T1000 (cell line): ENCODE measurements at regions not wholly inside any gene's neighbourhood (a gene's known extent, or its start where the extent isn't known, plus 50 kb on each side); places are given as distances from the start of the nearest gene placed in this dataset.
"Not testable (repeated sequence)": the region's sequence is repeated elsewhere in the genome, so short reads cannot be mapped to it uniquely, and the experiment has no call there.

Experiments used
- DNase-seq: peaks from one replicate; lab custom pipeline; 2025; ENCODE audit warnings: mixed read lengths; lab: John Stamatoyannopoulos, UW

DNA sequence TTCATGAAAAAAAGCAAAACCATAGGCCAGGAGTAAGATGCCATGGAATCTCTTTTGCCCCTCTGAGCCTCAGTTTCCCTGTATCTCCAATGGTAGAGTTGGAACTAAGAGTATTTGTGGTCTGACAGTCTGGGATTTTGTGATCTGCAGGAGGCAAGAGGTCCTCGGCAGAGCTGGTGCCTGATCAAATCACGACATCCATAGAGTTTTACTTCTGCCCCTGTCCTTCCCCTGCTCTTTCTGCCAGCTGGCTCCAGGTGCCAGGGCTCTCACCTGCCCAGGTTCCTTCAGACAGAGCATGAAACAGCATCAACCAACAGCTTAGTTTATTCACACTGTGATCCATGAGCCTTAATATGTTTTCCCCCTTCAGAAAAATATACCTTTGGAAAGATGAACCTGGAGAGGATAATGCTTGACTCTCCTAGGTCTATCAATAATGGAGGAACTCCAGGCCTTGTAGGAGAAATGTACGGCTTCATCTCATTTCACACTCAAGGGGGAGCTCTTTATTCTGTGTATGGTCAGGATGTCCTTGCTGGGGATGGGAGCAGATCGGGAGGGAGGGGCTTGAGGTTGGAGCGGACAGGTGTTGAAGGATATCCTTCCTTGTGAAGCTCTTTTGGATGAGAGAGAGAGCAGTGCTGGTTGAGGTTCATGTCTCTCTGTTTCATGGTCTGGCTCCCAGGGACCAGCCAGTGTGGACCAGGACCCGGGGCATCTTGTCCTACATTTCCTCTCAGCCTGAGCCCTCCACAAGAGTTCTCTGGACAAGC lies 309.9 kb downstream of the RPLP1 start:
- DNase-seq = no peak

DNA sequence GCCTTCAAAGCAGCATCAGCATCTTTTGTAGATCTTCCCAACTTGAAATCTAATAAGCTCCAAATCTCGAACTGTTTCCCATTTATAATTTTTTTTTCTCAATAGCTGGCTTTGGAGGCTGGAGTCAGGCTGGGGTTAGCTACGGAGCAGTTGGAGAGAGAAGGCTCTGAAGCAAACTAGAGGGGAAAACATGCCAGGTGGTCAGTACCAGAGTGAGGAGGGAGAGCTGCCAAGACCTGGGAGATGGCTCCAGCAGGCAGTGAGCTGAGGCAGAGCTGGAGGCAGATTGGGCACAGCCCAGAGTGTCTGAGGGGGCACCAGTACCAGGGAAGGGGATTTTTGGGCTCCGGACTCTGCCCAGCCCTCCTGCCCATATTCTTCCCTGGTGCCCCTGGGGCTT lies 311.2 kb downstream of the RPLP1 start:
- no peak for DNase-seq

DNA sequence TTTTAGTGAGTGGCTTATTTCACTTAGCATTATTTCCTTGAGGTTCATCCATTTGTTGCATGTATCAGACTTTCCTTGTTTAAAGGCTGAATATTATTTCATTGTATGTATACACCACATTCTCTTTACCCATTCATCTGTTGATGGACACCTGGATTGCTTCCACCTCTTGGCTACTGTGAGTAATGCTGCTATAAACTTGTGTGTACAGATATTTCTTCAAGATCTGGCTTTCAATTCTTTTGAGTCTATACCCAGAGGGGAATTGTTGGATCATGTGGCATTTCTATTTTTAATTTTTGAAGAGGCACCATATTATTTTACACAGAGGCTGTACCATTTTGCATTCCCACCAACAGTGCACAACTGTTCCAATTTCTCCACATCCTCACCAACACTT lies 313.5 kb downstream of the RPLP1 start:
- DNase-seq = no peak

DNA sequence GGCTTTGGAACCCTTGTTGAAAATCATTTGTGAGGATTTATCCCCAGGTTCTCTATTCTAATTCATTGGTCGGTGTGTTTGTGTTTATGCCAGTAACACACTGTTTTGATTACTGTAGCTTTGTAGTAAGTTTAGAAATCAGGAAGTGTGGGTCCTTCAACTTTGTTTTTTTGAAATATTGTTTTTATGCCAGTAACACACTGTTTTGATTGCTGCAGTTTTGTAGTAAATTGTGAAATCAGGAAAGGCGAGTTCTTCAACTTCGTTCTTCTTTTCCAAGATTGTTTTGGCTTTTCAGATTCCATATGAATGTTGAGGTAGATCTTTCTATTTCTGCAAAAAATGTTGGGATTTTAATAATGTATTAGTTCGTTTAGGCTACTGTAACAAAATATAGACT lies 314.6 kb downstream of the RPLP1 start:
- DNase-seq = no peak

DNA sequence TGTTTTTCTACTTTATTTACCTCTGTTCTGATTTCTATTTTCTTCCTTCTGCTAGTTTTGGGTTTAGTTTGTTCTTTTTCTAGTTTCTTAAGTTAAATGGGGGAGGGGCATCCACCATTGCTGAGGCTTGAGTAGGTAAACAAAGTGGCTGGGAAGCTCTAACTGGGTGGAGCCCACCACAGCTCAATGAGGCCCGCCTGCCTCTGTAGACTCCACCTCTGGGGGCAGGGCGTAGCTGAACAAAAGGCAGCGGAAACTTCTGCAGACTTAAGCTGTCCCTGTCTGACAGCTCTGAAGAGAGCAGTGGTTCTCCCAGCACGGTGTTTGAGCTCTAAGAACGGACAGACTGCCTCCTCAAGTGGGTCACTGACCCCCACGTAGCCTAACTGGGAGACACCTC lies 316.7 kb downstream of the RPLP1 start:
- DNase-seq = not testable (repeated sequence)

DNA sequence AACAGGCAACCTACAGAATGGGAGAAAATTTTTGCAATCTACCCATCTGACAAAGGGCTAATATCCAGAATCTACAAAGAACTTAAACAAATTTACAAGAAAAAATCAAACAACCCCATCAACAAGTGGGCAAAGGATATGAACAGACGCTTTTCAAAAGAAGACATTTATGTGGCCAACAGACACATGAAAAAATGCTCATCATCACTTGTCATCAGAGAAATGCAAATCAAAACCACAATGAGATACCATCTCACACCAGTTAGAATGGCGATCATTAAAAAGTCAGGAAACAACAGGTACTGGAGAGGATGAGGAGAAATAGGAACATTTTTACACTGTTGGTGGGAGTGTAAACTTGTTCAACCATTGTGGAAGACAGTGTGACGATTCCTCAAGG lies 321.6 kb downstream of the RPLP1 start:
- DNase-seq = not testable (repeated sequence)

DNA sequence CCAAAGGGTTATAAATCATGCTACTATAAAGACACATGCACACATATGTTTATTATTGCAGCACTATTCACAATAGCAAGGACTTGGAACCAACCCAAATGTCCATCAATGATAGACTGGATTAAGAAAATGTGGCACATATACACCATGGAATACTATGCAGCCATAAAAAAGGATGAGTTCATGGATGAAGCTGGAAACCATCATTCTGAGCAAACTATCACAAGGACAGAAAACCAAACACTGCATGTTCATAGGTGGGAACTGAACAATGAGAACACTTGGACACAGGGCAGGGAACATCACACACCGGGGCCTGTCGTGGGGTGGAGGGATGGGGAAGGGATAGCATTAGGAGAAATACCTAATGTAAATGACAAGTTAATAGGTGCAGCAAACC lies 322.1 kb downstream of the RPLP1 start:
- DNase-seq = not testable (repeated sequence)

DNA sequence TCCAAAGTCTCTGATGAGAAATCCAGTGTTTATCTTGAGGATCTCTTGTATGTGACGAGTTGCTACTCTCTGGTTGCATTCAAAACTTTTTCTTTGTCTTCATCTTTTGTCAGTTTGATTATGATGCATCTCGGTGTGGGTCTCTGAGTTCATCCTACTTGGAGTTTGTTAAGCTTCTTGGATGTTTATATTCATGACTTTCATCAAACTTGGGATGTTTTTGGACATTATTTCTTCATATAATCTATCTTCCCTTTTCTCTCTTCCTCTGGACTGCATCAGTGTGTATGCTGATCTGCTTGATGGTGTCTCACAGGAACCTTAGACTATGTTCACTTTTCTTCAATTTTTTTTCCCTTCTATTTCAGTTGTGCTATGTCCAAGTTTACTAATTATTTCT lies 320.4 kb downstream of the TLE3 start:
- DNase-seq = no peak

DNA sequence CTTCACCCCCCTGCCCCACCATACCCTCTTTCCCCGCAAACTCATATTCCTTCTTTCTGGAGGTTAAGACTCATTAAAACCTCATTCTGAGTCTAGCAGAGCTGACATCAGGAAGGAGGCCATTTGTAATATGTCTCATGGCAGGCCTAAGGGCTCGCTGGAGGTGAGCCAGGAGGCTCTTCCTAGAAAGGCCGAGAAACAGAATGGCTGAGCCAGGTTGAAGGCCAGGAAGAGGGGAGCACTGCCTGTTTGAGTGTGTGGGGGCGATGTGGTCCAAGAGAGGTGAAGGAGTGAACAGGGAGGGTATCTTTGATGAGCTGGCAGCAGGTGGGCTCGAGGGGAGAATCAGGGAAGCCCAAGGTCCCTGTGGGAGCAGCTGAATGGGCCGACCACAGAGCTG lies 317.3 kb downstream of the TLE3 start:
- no peak for DNase-seq

DNA sequence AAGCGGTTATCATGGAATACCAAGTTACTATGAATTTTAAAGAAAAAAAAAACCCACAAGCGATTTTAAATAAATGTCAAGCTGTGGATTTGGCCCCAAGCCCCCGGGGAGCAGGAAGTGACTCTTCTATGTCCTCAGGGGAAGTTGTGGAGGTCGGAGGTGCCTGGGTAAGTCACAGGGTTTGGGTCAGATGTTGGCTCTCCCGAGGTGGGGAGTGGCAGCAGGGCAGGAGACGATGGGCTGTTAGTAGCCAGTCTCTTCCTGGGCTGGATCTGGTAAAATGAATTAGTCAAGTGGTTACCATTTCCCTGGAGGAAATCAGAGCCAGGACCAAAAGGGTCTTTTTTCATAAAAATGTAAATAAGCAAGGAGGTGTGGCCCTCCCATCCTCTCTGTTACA lies 316.7 kb downstream of the TLE3 start:
- no peak for DNase-seq

DNA sequence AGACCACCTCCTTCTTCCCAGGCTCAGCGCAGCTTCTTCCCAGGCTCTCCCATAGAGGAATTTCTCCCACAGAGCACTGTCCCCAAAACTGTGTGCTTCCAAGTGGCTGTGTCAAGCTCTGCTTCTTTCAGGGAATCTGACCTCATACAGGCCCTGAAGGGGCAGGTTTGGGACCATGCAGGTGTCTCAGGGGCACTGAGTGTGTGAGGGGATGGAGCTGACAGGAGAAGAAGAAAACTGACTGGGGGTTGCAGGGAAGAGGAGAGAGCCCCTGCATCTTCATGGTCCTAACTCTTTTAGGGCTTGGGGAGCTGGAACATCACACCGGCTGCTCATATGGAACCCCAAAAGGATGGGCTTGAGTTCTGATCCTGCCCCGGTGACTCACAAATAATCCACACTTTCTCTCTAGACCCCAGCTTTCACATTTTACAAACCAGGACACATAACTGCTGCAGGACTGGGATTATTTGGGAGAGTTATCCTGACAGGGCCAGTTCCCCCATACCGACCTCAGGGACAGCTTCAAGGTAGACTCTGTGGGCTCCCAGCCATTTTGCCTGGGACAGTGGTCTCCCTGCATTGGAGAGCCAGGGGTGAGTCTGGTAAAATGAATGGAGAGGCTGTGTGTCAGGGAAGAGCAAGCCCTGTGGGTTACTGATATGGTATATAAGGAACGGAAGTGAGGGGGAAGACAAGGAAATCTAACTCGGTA lies 316.1 kb downstream of the TLE3 start:
- DNase-seq = no peak

DNA sequence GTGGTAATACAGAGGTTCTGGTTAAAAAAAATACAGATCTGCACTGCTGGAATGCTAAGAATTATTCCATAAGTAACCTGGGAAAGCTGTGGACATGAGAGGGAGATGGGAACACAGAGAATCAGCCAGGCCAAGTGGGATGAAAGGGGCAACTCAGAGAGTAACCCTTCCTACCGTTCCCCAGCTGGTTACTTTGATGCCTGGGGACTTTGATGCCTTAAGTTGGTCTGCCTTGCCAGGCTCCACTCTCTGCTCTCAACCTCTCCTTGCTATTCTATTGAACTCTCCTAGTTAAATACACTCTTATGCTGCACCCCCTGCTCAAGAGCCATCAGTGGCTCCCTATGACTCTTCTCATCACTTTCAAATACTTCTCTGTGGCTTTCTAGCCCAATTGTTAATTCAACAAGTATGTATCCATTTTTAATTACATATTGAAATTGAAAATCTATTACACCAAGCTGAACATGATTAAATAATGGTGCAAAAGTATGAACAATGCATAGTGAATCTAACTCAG lies 315.5 kb downstream of the TLE3 start:
- no peak for DNase-seq

DNA sequence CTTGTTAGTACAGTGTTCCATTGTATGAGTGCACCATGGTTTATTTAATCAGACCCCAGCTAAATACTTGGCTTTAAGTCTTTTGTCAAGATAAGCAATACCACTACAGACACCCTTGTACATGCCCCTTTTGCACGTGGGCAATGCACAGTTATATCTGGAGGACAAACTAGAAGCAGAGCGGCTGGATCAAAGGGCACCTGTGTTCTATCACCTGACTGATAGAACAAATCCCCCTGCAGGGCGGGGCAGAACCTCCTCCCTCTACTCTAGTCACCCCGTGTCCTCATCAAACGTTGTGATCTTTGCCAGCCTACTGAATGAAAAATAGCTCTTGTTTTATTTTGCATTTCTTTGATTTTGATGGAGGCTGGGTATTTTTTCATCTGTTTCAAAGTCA lies 314.9 kb downstream of the TLE3 start:
- DNase-seq = no peak

DNA sequence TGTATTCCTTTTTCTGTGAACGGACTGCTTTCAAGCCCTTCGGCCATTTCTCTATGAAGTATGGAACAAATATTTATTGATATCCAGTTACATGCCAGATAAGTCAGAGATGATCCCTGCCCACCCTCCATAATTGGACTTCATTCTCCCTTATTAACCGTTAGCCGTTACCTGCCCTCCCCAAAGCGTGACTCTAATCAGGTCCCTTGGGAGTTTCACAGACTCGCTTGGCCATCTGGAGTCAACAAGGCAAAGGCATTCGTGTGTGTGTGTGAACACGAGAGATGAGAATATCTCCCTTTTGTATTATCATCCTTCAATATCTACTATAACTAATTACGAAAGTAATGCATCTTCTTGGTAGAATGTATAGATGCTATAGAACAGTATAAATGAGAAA lies 314.5 kb downstream of the TLE3 start:
- DNase-seq = no peak

DNA sequence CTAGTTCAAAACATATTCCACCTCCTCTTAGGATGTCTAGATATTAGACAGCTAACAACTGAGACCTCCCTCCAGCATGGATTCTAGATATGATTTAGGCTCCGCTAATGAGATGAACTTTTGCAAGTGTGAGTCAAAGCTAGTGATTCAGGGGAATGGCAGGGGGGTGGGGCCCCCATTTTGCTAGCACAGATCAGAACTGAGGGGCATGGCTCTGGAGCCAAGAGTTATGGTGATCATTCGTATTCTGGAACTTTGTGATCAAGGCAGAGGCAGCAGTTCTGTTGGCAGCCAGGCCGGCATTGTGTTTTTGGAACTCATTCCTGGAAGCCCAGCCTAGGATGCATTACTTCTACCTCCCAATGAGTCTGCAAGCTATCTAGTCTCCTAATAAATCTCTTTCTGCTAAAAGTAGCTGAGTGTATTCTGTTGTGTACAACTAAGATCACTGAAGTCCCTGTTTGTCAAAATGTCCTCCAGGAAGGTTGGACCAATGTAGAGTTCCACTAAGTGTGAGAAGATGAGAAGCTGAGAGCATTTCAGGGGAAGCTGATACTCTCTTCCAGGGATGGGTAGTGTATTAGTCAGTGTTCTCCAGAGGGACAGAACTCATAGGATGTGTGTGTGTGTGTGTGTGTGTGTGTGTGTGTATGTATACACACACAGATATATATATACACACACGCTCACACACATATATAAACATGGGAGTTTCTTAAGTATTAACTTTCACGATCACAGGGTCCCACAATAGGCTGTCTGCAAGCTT lies 312.7 kb downstream of the TLE3 start:
- peak; percentile 33 for DNase-seq

DNA sequence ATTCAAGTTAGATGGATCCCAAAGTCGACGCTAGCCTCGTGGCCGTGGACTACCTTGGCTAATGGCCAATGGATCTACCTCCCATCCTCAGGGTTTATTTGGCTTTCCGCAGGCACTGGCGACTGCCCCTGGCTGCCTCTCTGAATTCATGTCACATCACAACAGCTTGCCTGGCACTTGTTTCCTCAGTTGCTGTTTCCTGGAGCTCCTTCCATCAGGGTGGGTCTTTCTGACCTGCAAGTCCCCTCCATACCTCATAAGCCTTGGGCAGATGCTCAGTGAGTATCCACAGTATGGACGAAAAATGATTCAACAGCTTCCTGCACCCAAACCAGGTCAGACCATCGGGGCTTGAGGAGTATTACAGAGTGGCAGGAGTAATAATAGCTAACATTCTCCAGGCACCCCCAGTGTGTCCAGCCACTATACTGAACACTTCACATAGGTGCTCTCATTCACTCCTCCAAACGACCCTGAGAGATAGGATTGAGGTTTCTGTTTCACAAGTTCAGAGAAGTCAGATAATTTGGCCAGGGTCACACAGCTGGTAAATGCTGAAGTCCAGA lies 311.5 kb downstream of the TLE3 start:
- DNase-seq = no peak

DNA sequence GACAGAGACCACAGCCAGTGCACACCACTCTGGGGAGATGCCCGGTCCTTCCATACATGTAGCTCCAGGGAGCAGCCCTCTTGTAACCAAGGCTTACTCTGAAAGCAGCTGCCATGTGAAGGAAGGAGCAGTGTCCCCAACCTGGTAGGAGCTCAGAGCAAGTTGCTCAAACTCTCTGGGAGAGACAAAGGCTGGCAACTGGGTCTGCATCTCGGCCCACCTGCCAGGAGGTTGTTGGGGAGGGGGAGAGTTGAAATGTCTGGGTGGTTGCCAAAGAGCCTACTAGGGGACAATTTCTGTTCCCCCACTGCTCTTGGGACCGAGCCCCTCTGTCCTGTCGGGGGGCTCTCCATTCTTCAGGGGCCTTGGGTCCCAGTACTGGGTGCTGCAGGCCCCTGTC lies 309.9 kb downstream of the TLE3 start:
- DNase-seq = no peak

DNA sequence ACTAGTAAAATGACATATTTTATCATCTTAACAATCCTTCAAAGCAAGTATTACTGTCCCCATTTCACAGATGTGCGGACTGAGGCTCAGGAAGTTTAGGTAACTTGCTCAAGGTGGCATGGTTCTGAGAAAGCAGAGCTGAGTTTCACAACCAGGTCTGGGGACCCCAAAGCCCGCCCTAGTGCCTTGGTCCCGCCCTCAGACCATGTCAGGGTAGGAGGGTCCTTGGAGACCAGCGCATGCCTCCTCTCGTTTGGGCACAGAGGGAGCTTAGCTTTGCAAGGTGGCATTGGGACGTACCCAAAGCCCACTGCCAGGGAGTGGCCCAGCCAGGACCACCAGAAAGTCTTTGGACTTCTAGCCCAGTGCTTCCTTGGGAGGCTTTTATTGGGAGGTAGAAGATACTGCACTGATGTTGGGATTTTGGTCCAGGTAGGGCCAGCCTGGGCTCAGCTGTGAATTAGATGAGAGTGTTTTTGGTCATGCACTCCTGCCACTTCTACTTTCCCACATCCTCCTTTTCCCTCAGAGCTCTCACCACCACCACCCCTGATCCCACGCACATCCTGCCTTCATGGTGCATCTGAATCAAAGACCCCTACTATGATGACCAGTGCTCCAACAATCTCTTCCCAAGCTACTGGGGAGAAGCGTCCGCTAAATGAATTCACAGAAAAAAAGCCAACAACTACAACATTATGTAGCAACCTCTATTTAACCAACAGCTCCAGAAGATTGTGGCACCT lies 307.9 kb downstream of the TLE3 start:
- DNase-seq = no peak

DNA sequence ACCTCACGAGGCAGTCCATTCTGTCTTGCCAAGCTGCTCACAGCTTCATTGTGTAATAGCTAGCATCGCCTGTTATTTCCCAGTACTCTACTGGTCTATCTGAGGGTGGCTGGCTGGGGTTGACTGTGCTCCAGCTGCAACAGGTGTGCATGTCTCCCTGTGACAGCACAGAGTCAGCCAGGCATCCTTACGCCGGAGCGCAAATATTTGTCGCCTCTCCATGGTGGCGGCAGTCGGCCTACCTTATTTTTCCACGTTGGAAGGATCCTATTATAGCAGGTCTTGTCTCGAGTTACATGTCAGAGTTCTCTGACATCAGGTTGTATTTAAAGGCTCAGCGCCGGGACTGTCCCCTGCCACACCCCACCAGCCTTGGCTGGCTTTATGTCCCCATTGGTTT lies 307.1 kb downstream of the TLE3 start:
- no peak for DNase-seq

DNA sequence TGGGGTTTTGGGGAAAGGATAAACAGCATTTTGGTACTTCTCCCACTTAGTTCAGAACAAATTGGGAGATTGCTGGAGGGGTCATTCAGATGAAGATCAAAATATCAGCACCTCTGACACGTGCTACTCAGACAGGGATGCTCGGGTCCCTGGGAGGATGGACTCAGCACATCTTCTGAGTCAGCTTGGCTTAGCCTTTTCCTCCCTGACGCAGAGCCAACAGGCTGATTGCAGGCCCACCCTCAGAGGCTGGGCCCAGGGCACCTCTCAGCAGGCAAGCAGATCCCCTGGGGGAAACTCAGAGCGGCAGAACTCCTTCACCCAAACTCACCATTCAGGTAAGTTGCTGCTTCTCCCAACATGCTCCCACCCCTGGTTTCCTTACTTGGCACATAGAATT lies 304.9 kb downstream of the TLE3 start:
- no peak for DNase-seq

DNA sequence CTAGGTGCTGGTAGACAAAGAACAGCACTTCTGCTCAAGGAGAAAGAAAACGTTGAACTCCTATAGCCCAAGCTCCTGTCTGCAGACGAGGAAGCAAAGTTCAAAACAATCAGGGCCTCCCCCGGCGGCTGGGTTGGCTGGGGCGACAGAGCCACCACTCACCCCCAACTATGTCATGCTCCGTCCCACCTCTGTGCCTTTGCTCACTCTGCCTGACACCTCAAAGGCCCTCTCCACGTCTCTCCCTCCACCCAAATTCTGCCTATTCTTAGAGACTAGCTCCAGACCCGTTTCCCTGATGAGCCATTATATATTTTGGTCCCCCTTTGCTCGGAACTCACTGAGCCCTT lies 304.3 kb downstream of the TLE3 start:
- DNase-seq = no peak
